OCI-LY1 (cell line): ENCODE measurements at regions not wholly inside any gene's neighbourhood (a gene's known extent, or its start where the extent isn't known, plus 50 kb on each side); places are given as distances from the start of the nearest gene placed in this dataset.

ENCODE experiments used
- H2AFZ ChIP-seq: fragments of 200-600 bp; sonication (generic), shearing (Covaris generic); 2 replicates; pipeline ENCODE4 v1.6.0; 2014; ENCODE audit warnings: antibody characterized with exemption, mild to moderate bottlenecking, low read length
- H3F3A ChIP-seq: fragments of 200-600 bp; sonication (generic), shearing (Covaris generic); 2 replicates; pipeline ENCODE4 v1.6.0; 2014; ENCODE audit warnings: mild to moderate bottlenecking, antibody characterized with exemption, low read length, moderate library complexity; ENCODE audit not compliant: insufficient read depth
- H3K27ac ChIP-seq: fragments of 200-600 bp; sonication (generic); 2 replicates; pipeline ENCODE4 v1.5.1; 2014; ENCODE audit warnings: low read length, mixed run types, mild to moderate bottlenecking, low read depth; ENCODE audit not compliant: poor library complexity, severe bottlenecking
- H3K27me3 ChIP-seq: fragments of 200-600 bp; sonication (generic); 2 replicates; pipeline ENCODE4 v1.6.0; 2014; ENCODE audit warnings: antibody characterized with exemption, mild to moderate bottlenecking, low read length, moderate library complexity; ENCODE audit not compliant: insufficient read depth
- H3K36me3 ChIP-seq: fragments of 200-600 bp; sonication (generic); 2 replicates; pipeline ENCODE4 v1.6.1; 2014; ENCODE audit warnings: mild to moderate bottlenecking, antibody characterized with exemption, low read length, moderate library complexity, mixed read lengths; ENCODE audit not compliant: insufficient read depth
- H3K4me1 ChIP-seq: fragments of 200-600 bp; sonication (generic); 2 replicates; pipeline ENCODE4 v1.5.1; 2014; ENCODE audit warnings: mild to moderate bottlenecking, low read length, moderate library complexity; ENCODE audit not compliant: insufficient read depth, severe bottlenecking
- H3K4me2 ChIP-seq: fragments of 200-600 bp; sonication (generic), shearing (Covaris generic); 2 replicates; pipeline ENCODE4 v1.6.1; 2014; ENCODE audit warnings: low read length
- H3K4me3 ChIP-seq: fragments of 200-600 bp; sonication (generic); 2 replicates; pipeline ENCODE4 v1.5.1; 2014; ENCODE audit warnings: low read length, low read depth, mild to moderate bottlenecking, mixed read lengths; ENCODE audit not compliant: poor library complexity, severe bottlenecking
- H3K79me2 ChIP-seq: fragments of 200-600 bp; shearing (Covaris generic); 2 replicates; pipeline ENCODE4 v1.6.1; 2016; ENCODE audit warnings: mixed run types, low read length, mixed read lengths; ENCODE audit not compliant: insufficient read depth
- H3K9ac ChIP-seq: fragments of 200-600 bp; sonication (generic), shearing (Covaris generic); 2 replicates; pipeline ENCODE4 v1.6.1; 2014; ENCODE audit warnings: mild to moderate bottlenecking, low read length, mixed read lengths
- H3K9me2 ChIP-seq: fragments of 200-600 bp; sonication (generic), shearing (Covaris generic); 2 replicates; pipeline ENCODE4 v1.6.1; 2014; ENCODE audit warnings: low read depth, mild to moderate bottlenecking, low read length, mixed read lengths
- H3K9me3 ChIP-seq: fragments of 200-600 bp; shearing (Covaris generic); 2 replicates; pipeline ENCODE4 v1.6.1; 2014; ENCODE audit warnings: low read length, mixed read lengths
- H4K20me1 ChIP-seq: fragments of 200-600 bp; sonication (generic), shearing (Covaris generic); 2 replicates; pipeline ENCODE4 v1.6.0; 2016; ENCODE audit warnings: mild to moderate bottlenecking, low read length; ENCODE audit not compliant: insufficient read depth
- EZH2 ChIP-seq: fragments of 200-600 bp; sonication (generic), shearing (Covaris generic); IDR thresholded peaks from 2 replicates; pipeline ENCODE4 v1.8.0; 2017; ENCODE audit warnings: borderline replicate concordance, mixed run types, mild to moderate bottlenecking, antibody characterized with exemption, low read length, moderate library complexity, mixed read lengths
- TF ChIP-seq, protein P1 (sequence below): fragments of 200-600 bp; sonication (generic), shearing (Covaris generic); IDR thresholded peaks from 2 replicates; pipeline ENCODE4 v1.5.1; 2017; ENCODE audit warnings: mild to moderate bottlenecking, antibody characterized with exemption, low read length, moderate library complexity, mixed read lengths

DNA sequence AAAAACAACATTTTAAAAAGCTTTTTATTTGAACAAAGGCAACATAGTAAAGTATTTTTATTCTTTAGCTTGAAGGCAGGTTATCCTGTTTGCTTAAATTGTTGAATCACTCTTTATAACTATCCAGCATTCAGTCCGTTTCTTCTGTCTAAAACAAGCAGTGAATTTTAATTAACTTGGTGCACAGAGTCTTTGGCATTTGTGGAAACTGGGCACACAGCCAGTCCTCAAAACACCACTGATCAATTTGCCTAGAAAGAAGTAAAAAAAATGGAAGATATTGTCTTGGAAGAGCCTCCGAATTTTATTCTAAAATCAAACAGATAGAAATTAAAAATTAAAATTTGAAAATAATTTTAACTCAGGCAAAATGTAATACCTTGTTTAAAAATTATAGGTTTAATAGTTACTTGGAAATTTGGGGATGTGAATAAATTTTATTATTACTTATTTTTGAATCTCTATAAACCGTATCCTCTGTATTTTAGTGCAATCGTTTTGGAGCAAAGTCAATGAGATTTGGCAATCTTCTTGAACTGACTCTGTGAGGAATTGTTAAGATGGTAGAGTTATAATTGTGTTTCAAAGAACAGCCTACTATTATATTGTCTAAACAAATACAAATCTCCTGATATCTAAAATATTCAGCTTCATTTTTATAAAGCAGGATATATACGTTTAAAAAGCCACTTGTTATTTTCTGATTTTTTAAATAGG lies 927.0 kb downstream of the SLC16A7 start:
- H3K4me1 ChIP-seq = no peaks in the 10 kb centered on the region
- no peaks in the 10 kb centered on the region for H3K27me3 ChIP-seq
- no peaks in the 10 kb centered on the region for H3K9me2 ChIP-seq
- no peak overlapping the region for H3K9ac ChIP-seq
- H2AFZ ChIP-seq = no peak overlapping the region
- H4K20me1 ChIP-seq = no peaks in the 10 kb centered on the region
- no peak overlapping the region for H3K4me2 ChIP-seq
- TF ChIP-seq EZH2 = no peak
- TF ChIP-seq, protein P1, sequence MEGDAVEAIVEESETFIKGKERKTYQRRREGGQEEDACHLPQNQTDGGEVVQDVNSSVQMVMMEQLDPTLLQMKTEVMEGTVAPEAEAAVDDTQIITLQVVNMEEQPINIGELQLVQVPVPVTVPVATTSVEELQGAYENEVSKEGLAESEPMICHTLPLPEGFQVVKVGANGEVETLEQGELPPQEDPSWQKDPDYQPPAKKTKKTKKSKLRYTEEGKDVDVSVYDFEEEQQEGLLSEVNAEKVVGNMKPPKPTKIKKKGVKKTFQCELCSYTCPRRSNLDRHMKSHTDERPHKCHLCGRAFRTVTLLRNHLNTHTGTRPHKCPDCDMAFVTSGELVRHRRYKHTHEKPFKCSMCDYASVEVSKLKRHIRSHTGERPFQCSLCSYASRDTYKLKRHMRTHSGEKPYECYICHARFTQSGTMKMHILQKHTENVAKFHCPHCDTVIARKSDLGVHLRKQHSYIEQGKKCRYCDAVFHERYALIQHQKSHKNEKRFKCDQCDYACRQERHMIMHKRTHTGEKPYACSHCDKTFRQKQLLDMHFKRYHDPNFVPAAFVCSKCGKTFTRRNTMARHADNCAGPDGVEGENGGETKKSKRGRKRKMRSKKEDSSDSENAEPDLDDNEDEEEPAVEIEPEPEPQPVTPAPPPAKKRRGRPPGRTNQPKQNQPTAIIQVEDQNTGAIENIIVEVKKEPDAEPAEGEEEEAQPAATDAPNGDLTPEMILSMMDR = no peak
- H3K9me3 ChIP-seq = no peaks in the 10 kb centered on the region
- no peak overlapping the region for H3K4me3 ChIP-seq
- H3K27ac ChIP-seq = no peak overlapping the region
- no peaks in the 10 kb centered on the region for H3K79me2 ChIP-seq
- no peaks in the 10 kb centered on the region for H3F3A ChIP-seq
- H3K36me3 ChIP-seq = no peaks in the 10 kb centered on the region

DNA sequence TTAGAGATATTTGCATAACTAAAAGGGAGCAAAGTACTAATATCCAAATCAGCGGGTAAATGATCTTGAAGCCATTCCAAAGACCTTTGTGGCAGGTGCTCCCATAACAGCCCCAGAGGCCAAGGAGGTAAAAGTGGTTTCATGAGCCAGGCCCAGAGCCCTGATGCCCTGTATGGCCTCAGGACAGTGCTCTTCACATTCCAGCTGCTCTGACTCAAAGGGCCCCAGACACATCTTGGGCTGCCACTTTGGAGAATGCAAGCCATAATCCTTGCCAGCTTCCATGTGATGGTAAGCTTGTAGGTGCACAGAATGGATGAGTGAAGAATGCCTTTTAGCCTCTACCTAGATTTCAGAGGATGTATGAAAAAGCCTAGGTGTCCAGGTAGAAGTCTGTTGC lies 933.4 kb downstream of the SLC16A7 start:
- H3F3A ChIP-seq = no peaks in the 10 kb centered on the region
- H3K9me2 ChIP-seq = no peaks in the 10 kb centered on the region
- no peak overlapping the region for H2AFZ ChIP-seq
- no peaks in the 10 kb centered on the region for H3K4me1 ChIP-seq
- TF ChIP-seq EZH2 = no peak
- TF ChIP-seq, protein P1 = no peak
- H3K9ac ChIP-seq = no peak overlapping the region
- H3K79me2 ChIP-seq = no peaks in the 10 kb centered on the region
- no peak overlapping the region for H3K27ac ChIP-seq
- no peaks in the 10 kb centered on the region for H3K36me3 ChIP-seq
- no peaks in the 10 kb centered on the region for H3K27me3 ChIP-seq
- no peaks in the 10 kb centered on the region for H4K20me1 ChIP-seq
- H3K4me2 ChIP-seq = no peak overlapping the region
- H3K4me3 ChIP-seq = no peak overlapping the region
- H3K9me3 ChIP-seq = no peaks in the 10 kb centered on the region

DNA sequence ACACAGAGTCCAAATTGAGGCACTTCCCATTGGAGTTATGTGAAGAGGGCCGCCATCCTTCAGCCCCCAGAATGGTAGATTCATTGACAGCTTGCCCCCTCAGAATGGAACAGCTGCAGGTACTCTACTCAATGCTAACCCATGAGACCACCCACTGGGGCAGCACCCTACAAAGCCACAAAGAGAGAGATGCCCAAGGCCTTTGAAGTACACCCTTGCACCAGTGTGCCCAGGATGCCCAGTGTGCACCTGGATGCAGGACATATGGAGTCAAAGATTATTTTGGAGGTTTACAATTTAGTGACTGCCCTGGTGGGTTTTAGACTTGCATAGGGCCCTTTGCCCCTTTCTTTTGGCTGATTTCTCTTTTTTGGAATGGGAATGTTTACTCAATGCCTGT lies 933.9 kb downstream of the SLC16A7 start:
- no peak overlapping the region for H2AFZ ChIP-seq
- H3K9me2 ChIP-seq = no peaks in the 10 kb centered on the region
- H3K4me2 ChIP-seq = no peak overlapping the region
- H3K4me3 ChIP-seq = no peak overlapping the region
- no peaks in the 10 kb centered on the region for H3K27me3 ChIP-seq
- H3K9me3 ChIP-seq = no peaks in the 10 kb centered on the region
- H3K36me3 ChIP-seq = no peaks in the 10 kb centered on the region
- H3K4me1 ChIP-seq = no peaks in the 10 kb centered on the region
- no peak overlapping the region for H3K9ac ChIP-seq
- TF ChIP-seq, protein P1 = no peak
- no peak for TF ChIP-seq EZH2
- no peaks in the 10 kb centered on the region for H4K20me1 ChIP-seq
- H3K79me2 ChIP-seq = no peaks in the 10 kb centered on the region
- no peaks in the 10 kb centered on the region for H3F3A ChIP-seq
- H3K27ac ChIP-seq = no peak overlapping the region
